Neural cell (in vitro differentiated cells): ENCODE measurements at regions not wholly inside any gene's neighbourhood (a gene's known extent, or its start where the extent isn't known, plus 50 kb on each side); places are given as distances from the start of the nearest gene placed in this dataset.

Experiments used
- H2AFZ ChIP-seq: fragments of 200-600, 300-800 bp; sonication (generic), shearing (Covaris generic); 2 replicates; pipeline ENCODE4 v1.6.0; 2014; ENCODE audit warnings: low read depth, mild to moderate bottlenecking, antibody characterized with exemption, low read length, moderate library complexity
- H3F3A ChIP-seq: fragments of 200-600 bp; shearing (Covaris generic); 2 replicates; pipeline ENCODE4 v1.6.1; 2016; ENCODE audit warnings: mild to moderate bottlenecking, moderate library complexity, mixed read lengths, antibody characterized with exemption, low read length; ENCODE audit not compliant: insufficient read depth, poor library complexity, severe bottlenecking
- H3K27ac ChIP-seq: fragments of 200-600, 300-800 bp; sonication (generic), shearing (Covaris generic); 2 replicates; pipeline ENCODE4 v1.5.1; 2014; ENCODE audit warnings: mild to moderate bottlenecking, low read length, moderate library complexity
- H3K27me3 ChIP-seq: fragments of 300-800, 200-600 bp; sonication (generic), shearing (Covaris generic); 2 replicates; pipeline ENCODE4 v1.6.0; 2014; ENCODE audit warnings: mild to moderate bottlenecking, low read depth, low read length, moderate library complexity; ENCODE audit not compliant: insufficient read depth
- H3K36me3 ChIP-seq: fragments of 300-800, 200-600 bp; sonication (generic), shearing (Covaris generic); 2 replicates; pipeline ENCODE4 v1.5.1; 2014; ENCODE audit warnings: mild to moderate bottlenecking, antibody characterized with exemption, low read length, moderate library complexity; ENCODE audit not compliant: insufficient read depth
- H3K4me2 ChIP-seq: fragments of 300-800, 200-600 bp; sonication (generic), shearing (Covaris generic); 2 replicates; pipeline ENCODE4 v1.6.0; 2014; ENCODE audit warnings: mild to moderate bottlenecking, low read length
- H3K4me3 ChIP-seq: fragments of 300-800, 200-600 bp; sonication (generic), shearing (Covaris generic); 2 replicates; pipeline ENCODE4 v1.5.1; 2014; ENCODE audit warnings: mild to moderate bottlenecking, low read length, moderate library complexity
- H3K79me2 ChIP-seq: fragments of 200-600 bp; shearing (Covaris generic); replicated peaks from 2 replicates; pipeline ENCODE4 v1.6.0; 2014; ENCODE audit warnings: mild to moderate bottlenecking, low read length, moderate library complexity; ENCODE audit not compliant: insufficient read depth
- H3K9ac ChIP-seq: fragments of 300-800, 200-600 bp; sonication (generic), shearing (Covaris generic); 2 replicates; pipeline ENCODE4 v1.6.1; 2016; ENCODE audit warnings: mild to moderate bottlenecking, low read length, mixed read lengths
- H3K9me2 ChIP-seq: fragments of 200-600 bp; shearing (Covaris generic); 2 replicates; pipeline ENCODE4 v1.6.1; 2016; ENCODE audit warnings: mild to moderate bottlenecking, low read length, mixed read lengths; ENCODE audit not compliant: insufficient read depth
- H3K9me3 ChIP-seq: fragments of 200-600, 300-800 bp; sonication (generic), shearing (Covaris generic); 2 replicates; pipeline ENCODE4 v1.6.1; 2016; ENCODE audit warnings: mild to moderate bottlenecking, mixed run types, low read length, moderate library complexity, mixed read lengths
- H4K20me1 ChIP-seq: fragments of 200-600 bp; shearing (Covaris generic); 2 replicates; pipeline ENCODE4 v1.6.1; 2016; ENCODE audit warnings: mild to moderate bottlenecking, mixed run types; ENCODE audit not compliant: insufficient read depth
- CTCF ChIP-seq: fragments of 450-650 bp; IDR thresholded peaks from 2 replicates; pipeline ENCODE4 v1.5.1; 2014; ENCODE audit warnings: antibody characterized with exemption, mild to moderate bottlenecking, moderate library complexity; ENCODE audit not compliant: poor library complexity, severe bottlenecking
- EP300 ChIP-seq: fragments of 450-650 bp; conservative IDR thresholded peaks from 2 replicates; pipeline ENCODE4 v1.6.1; 2014; ENCODE audit warnings: antibody characterized with exemption, mild to moderate bottlenecking, moderate library complexity; ENCODE audit not compliant: poor library complexity, severe bottlenecking
- EZH2 ChIP-seq: fragments of 200-600, 300-800 bp; shearing (Covaris generic), sonication (generic); IDR thresholded peaks from 2 replicates; pipeline ENCODE4 v1.6.1; 2014; ENCODE audit warnings: antibody characterized with exemption, low read length, borderline replicate concordance, mild to moderate bottlenecking; ENCODE audit not compliant: insufficient read depth, poor library complexity, severe bottlenecking
- MXI1 ChIP-seq: fragments of 450-650 bp; conservative IDR thresholded peaks from 2 replicates; pipeline ENCODE4 v1.6.1; 2014; ENCODE audit warnings: antibody characterized with exemption, mild to moderate bottlenecking; ENCODE audit not compliant: poor library complexity, severe bottlenecking
- POLR2AphosphoS5 ChIP-seq: IDR thresholded peaks from 2 replicates; pipeline ENCODE4 v1.6.1; 2012
- RAD21 ChIP-seq: fragments of 450-650 bp; conservative IDR thresholded peaks from 2 replicates; pipeline ENCODE4 v1.6.1; 2014; ENCODE audit warnings: antibody characterized with exemption, mild to moderate bottlenecking, moderate library complexity
- REST ChIP-seq: IDR thresholded peaks from 2 replicates; pipeline ENCODE4 v1.6.1; 2012; ENCODE audit warnings: borderline replicate concordance
- SMC3 ChIP-seq: fragments of 450-650 bp; conservative IDR thresholded peaks from 2 replicates; pipeline ENCODE4 v1.6.1; 2014; ENCODE audit warnings: antibody characterized with exemption, mild to moderate bottlenecking, moderate library complexity; ENCODE audit not compliant: poor library complexity
- TAF1 ChIP-seq: IDR thresholded peaks from 2 replicates; pipeline ENCODE4 v1.6.1; 2012; ENCODE audit warnings: low read depth

DNA sequence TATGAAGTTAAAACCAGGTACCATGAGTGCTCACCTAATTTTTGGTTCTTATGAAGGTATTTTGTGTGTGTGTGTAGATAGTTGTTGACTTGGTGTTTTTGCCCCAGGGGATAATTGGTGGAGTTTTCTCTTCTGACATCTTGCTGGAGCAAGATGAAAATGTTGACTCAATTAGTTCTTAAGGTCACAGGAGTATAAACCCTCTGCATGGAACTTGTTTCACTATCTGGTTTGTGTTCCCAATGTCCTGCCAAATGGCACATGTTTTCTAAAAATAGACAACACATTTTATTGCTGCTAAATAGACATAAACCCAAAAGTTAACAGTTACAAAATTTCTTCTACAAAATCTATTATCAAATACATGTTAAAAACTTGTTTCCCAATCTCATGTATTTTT is 180.9 kb downstream of the FAM170A start:
- Histone ChIP-seq H3K27me3 (no peaks in the 10 kb centered on the region), H2AFZ (no peak overlapping the region), H3K9ac (no peak overlapping the region), H3K4me2 (no peak overlapping the region), H3K27ac (no peak overlapping the region), H3K9me3 (no peaks in the 10 kb centered on the region), H4K20me1 (no peaks in the 10 kb centered on the region), H3K9me2 (no peaks in the 10 kb centered on the region), H3K36me3 (no peaks in the 10 kb centered on the region), H3K79me2 (no peaks in the 10 kb centered on the region), H3K4me3 (no peak overlapping the region), H3F3A (no peaks in the 10 kb centered on the region)
- TF ChIP-seq SMC3, result no peak
- TF ChIP-seq EZH2, result no peak
- TF ChIP-seq CTCF, result no peak
- TF ChIP-seq REST, result no peak
- no peak for TF ChIP-seq POLR2AphosphoS5
- no peak for TF ChIP-seq EP300
- no peak for TF ChIP-seq MXI1
- TF ChIP-seq TAF1, result no peak
- TF ChIP-seq RAD21, result no peak

DNA sequence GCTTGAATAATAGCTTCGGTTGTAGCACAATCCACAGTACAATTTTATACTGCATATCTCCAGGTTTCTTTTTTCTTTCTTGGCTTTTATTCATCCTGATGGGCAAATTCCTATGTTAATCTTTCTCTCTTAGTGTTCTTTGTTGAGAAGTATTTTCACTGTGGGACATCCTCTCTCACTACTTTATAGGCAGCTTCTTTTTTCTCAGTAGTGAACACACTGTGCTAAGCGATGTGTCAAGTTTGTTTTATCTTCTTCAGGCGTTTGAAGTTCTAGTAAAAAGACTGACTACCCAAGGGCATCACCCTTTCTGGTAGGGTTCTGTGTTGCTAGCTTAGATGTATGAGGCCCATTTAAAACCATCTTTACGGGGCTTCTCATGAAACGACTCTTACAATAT is 182.1 kb downstream of the FAM170A start:
- H3K27me3 ChIP-seq, result no peaks in the 10 kb centered on the region
- no peaks in the 10 kb centered on the region for H3K9me3 ChIP-seq
- no peaks in the 10 kb centered on the region for H3K36me3 ChIP-seq
- no peak overlapping the region for H3K4me3 ChIP-seq
- no peak overlapping the region for H2AFZ ChIP-seq
- no peaks in the 10 kb centered on the region for H3F3A ChIP-seq
- TF ChIP-seq SMC3 (no peak), MXI1 (no peak), CTCF (no peak), EP300 (no peak), EZH2 (no peak), RAD21 (no peak), TAF1 (no peak), REST (no peak), POLR2AphosphoS5 (no peak)
- H3K9me2 ChIP-seq, result no peaks in the 10 kb centered on the region
- no peaks in the 10 kb centered on the region for H4K20me1 ChIP-seq
- no peaks in the 10 kb centered on the region for H3K79me2 ChIP-seq
- H3K9ac ChIP-seq, result no peak overlapping the region
- no peak overlapping the region for H3K27ac ChIP-seq
- no peak overlapping the region for H3K4me2 ChIP-seq
